Prostate gland (tissue), 2 donors: ENCODE measurements at regions not wholly inside any gene's neighbourhood (a gene's known extent, or its start where the extent isn't known, plus 50 kb on each side); places are given as distances from the start of the nearest gene placed in this dataset.

ENCODE experiments used
- POLR2AphosphoS5 ChIP-seq: sonication (generic); formaldehyde crosslinking; IDR thresholded peaks from one replicate; pipeline ENCODE4 v1.6.1; 2017; ENCODE audit warnings: antibody characterized with exemption
- TF ChIP-seq, protein P1 (sequence below), 4 experiments: fragments of 200-600 bp in 2 of 4; fragments of 450-650 bp in 2 of 4; sonication (generic) in 2 of 4; IDR thresholded peaks; 1 replicate in 3 of 4; 2 replicates in 1 of 4; pipeline ENCODE4 v1.5.1; 2016 to 2019; ENCODE audit warnings: antibody characterized with exemption in 4 of 4, mild to moderate bottlenecking in 2 of 4, moderate library complexity in 2 of 4

DNA sequence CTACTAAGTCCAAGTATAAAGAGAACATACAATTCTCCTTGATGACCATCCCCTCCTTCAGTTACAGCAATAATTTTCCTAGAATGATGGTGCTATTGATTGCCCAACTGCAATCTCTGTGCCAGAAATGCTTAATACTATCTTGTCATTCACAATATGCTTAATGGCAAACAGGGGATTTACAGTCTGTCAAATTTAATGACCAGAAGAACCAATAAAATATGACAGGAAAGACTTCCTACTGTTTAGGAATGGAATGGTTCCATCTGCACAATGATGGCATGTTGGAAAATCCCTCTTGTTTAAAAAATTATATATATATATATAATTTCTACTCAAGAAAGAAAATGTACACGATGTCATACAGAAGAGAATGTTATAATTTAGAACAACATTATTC lies 623.2 kb downstream of the CCER1 start:
- no peak for TF ChIP-seq POLR2AphosphoS5
- TF ChIP-seq, protein P1, sequence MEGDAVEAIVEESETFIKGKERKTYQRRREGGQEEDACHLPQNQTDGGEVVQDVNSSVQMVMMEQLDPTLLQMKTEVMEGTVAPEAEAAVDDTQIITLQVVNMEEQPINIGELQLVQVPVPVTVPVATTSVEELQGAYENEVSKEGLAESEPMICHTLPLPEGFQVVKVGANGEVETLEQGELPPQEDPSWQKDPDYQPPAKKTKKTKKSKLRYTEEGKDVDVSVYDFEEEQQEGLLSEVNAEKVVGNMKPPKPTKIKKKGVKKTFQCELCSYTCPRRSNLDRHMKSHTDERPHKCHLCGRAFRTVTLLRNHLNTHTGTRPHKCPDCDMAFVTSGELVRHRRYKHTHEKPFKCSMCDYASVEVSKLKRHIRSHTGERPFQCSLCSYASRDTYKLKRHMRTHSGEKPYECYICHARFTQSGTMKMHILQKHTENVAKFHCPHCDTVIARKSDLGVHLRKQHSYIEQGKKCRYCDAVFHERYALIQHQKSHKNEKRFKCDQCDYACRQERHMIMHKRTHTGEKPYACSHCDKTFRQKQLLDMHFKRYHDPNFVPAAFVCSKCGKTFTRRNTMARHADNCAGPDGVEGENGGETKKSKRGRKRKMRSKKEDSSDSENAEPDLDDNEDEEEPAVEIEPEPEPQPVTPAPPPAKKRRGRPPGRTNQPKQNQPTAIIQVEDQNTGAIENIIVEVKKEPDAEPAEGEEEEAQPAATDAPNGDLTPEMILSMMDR (IDR thresholded peaks at IDR 0.05): no peak
